ENCODE measurements at regions not wholly inside any gene's neighbourhood (a gene's known extent, or its start where the extent isn't known, plus 50 kb on each side); places are given as distances from the start of the nearest gene placed in this dataset.

DNA sequence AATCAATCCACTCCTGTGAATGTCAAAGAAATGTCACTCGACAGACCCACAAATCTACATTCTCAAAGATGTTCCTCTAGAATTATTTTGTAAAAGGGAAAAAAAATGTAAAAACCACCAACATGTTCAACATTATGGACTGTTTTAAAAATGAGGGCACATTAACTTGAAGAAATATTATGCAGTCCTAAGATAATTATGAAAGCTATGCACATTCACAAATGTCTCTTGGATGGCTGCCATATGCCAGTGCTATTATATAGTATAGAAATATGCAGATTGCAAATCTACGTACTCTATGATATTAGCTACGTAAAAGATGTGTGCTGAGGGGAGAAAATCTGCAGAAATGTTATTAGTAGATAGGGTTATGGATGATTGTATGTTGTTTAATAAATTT lies 334.2 kb downstream of the BMP4 start:
- Histone ChIP-seq H3K27me3 (ENCODE audit: control insufficient read depth, insufficient read depth, low read length) (peaks cover 1% of the 10 kb centered on the region; the same call in 1 of the 2 replicates), H3K4me3 (ENCODE audit: low read depth, low read length) (no peak overlapping the region), H3K36me3 (ENCODE audit: control insufficient read depth, insufficient read depth, low read length) (no peaks in the 10 kb centered on the region)
- ChIA-PET POLR2A (no interaction called here), CTCF (interaction anchor here (1.4 kb wide), 1 partner anchor 12 kb away, joined by 3 read pairs; no protein-coding TSS in a partner anchor)
- TF ChIP-seq, protein P1, sequence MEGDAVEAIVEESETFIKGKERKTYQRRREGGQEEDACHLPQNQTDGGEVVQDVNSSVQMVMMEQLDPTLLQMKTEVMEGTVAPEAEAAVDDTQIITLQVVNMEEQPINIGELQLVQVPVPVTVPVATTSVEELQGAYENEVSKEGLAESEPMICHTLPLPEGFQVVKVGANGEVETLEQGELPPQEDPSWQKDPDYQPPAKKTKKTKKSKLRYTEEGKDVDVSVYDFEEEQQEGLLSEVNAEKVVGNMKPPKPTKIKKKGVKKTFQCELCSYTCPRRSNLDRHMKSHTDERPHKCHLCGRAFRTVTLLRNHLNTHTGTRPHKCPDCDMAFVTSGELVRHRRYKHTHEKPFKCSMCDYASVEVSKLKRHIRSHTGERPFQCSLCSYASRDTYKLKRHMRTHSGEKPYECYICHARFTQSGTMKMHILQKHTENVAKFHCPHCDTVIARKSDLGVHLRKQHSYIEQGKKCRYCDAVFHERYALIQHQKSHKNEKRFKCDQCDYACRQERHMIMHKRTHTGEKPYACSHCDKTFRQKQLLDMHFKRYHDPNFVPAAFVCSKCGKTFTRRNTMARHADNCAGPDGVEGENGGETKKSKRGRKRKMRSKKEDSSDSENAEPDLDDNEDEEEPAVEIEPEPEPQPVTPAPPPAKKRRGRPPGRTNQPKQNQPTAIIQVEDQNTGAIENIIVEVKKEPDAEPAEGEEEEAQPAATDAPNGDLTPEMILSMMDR (IDR thresholded peaks at IDR 0.05; ENCODE audit: insufficient read depth, low read depth, low read length), result no peak
- DNase-seq (ENCODE audit: low read depth), result no peak

DNA sequence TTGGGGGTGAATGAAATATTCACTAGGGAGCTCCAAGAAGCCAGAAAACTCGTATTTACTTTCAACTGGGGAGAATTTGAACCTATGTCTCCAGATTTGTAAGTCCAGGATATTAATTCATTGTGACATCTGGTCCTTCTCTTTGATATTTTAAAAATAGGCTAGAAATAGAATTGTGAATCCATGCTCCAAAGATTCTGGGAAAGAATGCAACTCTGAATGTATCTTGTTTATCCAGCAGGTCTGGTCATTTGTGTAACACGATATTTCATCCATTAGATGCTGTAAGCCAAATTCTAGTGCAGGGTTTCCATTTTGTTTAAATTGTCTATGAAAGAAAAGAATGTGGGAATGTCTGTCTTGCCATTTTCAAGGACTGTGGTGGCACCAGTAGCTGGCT lies 334.7 kb downstream of the BMP4 start:
- H3K36me3 ChIP-seq (ENCODE audit: control insufficient read depth, insufficient read depth, low read length), result no peaks in the 10 kb centered on the region
- ChIA-PET POLR2A (no interaction called here), CTCF (interaction anchor here (1.2 to 1.4 kb wide), 2 partner anchors 13 to 29 kb away, joined by 3 to 4 read pairs; no protein-coding TSS in a partner anchor)
- no peak overlapping the region for H3K4me3 ChIP-seq (ENCODE audit: low read depth, low read length)
- peaks cover 1% of the 10 kb centered on the region; the same call in 1 of the 2 replicates for H3K27me3 ChIP-seq (ENCODE audit: control insufficient read depth, insufficient read depth, low read length)
- no peak for DNase-seq (ENCODE audit: low read depth)
- TF ChIP-seq, protein P1 (IDR thresholded peaks at IDR 0.05; ENCODE audit: insufficient read depth, low read depth, low read length), result no peak

DNA sequence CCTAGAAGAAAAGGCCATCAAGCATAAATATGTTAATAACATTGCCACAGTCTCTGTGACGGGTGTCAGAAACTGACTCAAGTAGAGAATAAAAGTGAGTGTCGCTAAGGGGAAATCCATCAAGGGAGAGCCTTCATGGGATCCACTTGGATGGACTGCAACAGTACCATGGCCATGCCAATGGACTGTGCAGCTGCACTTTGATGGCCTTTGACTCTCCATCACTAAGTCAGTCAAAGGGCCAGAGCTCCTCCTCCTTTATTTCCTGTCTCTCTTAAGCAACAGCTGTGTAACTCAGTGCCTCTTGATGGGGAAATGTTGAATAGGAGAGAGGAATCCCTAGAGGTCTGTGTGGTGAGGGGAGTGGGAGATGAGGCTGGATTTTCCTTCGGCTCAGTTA lies 335.2 kb downstream of the BMP4 start:
- TF ChIP-seq, protein P1 (IDR thresholded peaks at IDR 0.05; ENCODE audit: insufficient read depth, low read depth, low read length), result no peak
- H3K36me3 ChIP-seq (ENCODE audit: control insufficient read depth, insufficient read depth, low read length), result no peaks in the 10 kb centered on the region
- no peak for DNase-seq (ENCODE audit: low read depth)
- no peak overlapping the region for H3K4me3 ChIP-seq (ENCODE audit: low read depth, low read length)
- peaks cover 1% of the 10 kb centered on the region; the same call in 1 of the 2 replicates for H3K27me3 ChIP-seq (ENCODE audit: control insufficient read depth, insufficient read depth, low read length)
- ChIA-PET CTCF (interaction anchor here (1.2 to 1.4 kb wide), 2 partner anchors 13 to 30 kb away, joined by 3 to 4 read pairs; no protein-coding TSS in a partner anchor), POLR2A (no interaction called here)

DNA sequence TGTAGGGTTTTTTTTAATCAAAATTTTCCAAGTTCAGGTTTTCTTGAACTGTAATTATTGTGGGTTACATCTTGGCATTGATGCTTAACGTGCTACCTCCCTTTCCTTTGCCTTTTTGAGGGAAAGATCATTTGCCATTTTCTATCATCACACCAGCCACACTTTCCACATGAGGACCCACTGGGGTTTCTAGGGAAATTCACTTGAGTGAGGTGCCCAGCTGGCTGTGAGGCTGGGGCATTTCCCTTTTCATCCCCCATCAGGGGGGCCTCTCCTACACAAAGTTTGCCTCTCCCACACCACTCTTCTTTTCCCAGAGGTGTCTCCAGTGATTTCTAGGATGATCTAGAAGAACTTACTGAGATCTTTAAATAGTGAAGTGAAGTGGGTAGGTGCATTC lies 335.7 kb downstream of the BMP4 start:
- DNase-seq (ENCODE audit: low read depth), result no peak
- H3K36me3 ChIP-seq (ENCODE audit: control insufficient read depth, insufficient read depth, low read length), result no peaks in the 10 kb centered on the region
- TF ChIP-seq, protein P1 (IDR thresholded peaks at IDR 0.05; ENCODE audit: insufficient read depth, low read depth, low read length), result no peak
- no peak overlapping the region for H3K4me3 ChIP-seq (ENCODE audit: low read depth, low read length)
- H3K27me3 ChIP-seq (ENCODE audit: control insufficient read depth, insufficient read depth, low read length), result peaks cover 1% of the 10 kb centered on the region
- CTCF ChIA-PET, result interaction anchor here (1.2 kb wide), 1 partner anchor 30 kb away, joined by 4 read pairs; no protein-coding TSS in a partner anchor
- POLR2A ChIA-PET, result no interaction called here

DNA sequence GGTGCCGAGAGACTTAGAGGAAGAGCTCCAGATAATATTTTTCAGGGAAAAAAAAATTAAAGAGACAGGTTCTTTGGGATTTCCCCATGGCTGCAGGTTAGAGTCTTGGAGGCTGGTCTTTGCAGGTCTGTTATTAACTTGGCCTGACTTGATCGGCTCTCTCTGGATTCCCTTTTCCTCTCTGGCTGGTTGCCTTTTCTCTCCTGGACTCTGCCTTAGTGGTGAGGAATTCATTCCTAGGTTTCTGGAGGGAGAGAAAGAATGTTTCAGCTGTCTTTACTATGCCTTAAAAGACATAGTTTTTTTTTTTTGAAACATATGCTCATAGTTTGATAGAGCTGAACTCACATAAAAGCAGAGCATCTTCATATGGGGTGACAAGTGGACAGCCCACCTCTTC lies 336.3 kb downstream of the BMP4 start:
- peak; percentile 8 for DNase-seq (ENCODE audit: low read depth)
- TF ChIP-seq, protein P1 (IDR thresholded peaks at IDR 0.05; ENCODE audit: insufficient read depth, low read depth, low read length), result no peak
- H3K36me3 ChIP-seq (ENCODE audit: control insufficient read depth, insufficient read depth, low read length), result no peaks in the 10 kb centered on the region
- H3K27me3 ChIP-seq (ENCODE audit: control insufficient read depth, insufficient read depth, low read length), result peaks cover 3% of the 10 kb centered on the region
- CTCF ChIA-PET, result no interaction called here
- H3K4me3 ChIP-seq (ENCODE audit: low read depth, low read length), result no peak overlapping the region
- POLR2A ChIA-PET, result no interaction called here

Measured in BJ (cell line).